Thyroid gland (tissue), 4 donors: ENCODE measurements at regions not wholly inside any gene's neighbourhood (a gene's known extent, or its start where the extent isn't known, plus 50 kb on each side); places are given as distances from the start of the nearest gene placed in this dataset.

ENCODE experiments used
- DNase-seq, 2 donors: peaks; one replicate each; pipeline ENCODE4 v3.0.0-alpha.2; 2019
- H3K27ac ChIP-seq, 3 donors: fragments of 200-600 bp; sonication (generic); 1 replicate in 2 of 3; 2 replicates in 1 of 3; pipeline ENCODE4 v1.5.1; 2016 to 2019; ENCODE audit warnings: mild to moderate bottlenecking in 1 of 3, moderate library complexity in 1 of 3
- H3K27me3 ChIP-seq: fragments of 200-600 bp; sonication (generic); one replicate; pipeline ENCODE4 v1.5.1; 2019
- H3K36me3 ChIP-seq, 2 donors: fragments of 200-600 bp; sonication (generic); one replicate each; pipeline ENCODE4 v1.5.1; 2016 to 2019
- H3K4me1 ChIP-seq, 2 donors: fragments of 200-600 bp; sonication (generic); one replicate each; pipeline ENCODE4 v1.5.1; 2017 to 2019
- H3K4me3 ChIP-seq, 3 donors: fragments of 200-600 bp; sonication (generic); replicated peaks in 1 of 3; 1 replicate in 2 of 3; 2 replicates in 1 of 3; pipeline ENCODE4 v1.5.1; 2016; ENCODE audit warnings: mild to moderate bottlenecking in 1 of 3
- H3K9me3 ChIP-seq: fragments of 200-600 bp; sonication (generic); one replicate; pipeline ENCODE4 v1.5.1; 2017
- POLR2A ChIP-seq, 2 donors: fragments of 450-650 bp; IDR thresholded peaks; one replicate each; pipeline ENCODE4 v1.6.1; 2017; ENCODE audit warnings: antibody characterized with exemption in 2 of 2, mild to moderate bottlenecking in 2 of 2, moderate library complexity in 1 of 2
- WGBS, 2 donors: methylation state at CpG; one replicate each; pipeline ENCODE4 v1.1.5; 2017; 5-methylcytosine and 5-hydroxymethylcytosine counted together
- intact Hi-C: fragments of 100-400 bp; cut with DNase I; formaldehyde crosslinking; loops from one replicate; pipeline ENCODE4 v1.15.1; 2023
- TF ChIP-seq, protein P1 (sequence below), 6 experiments: fragments of 200-600 bp in 3 of 6; fragments of 450-650 bp in 3 of 6; sonication (generic) in 3 of 6; IDR thresholded peaks; one replicate each; pipeline ENCODE4 v1.5.1; 2016 to 2019; ENCODE audit warnings: antibody characterized with exemption in 6 of 6, mild to moderate bottlenecking in 2 of 6, inconsistent platforms in 1 of 6, moderate library complexity in 1 of 6

DNA sequence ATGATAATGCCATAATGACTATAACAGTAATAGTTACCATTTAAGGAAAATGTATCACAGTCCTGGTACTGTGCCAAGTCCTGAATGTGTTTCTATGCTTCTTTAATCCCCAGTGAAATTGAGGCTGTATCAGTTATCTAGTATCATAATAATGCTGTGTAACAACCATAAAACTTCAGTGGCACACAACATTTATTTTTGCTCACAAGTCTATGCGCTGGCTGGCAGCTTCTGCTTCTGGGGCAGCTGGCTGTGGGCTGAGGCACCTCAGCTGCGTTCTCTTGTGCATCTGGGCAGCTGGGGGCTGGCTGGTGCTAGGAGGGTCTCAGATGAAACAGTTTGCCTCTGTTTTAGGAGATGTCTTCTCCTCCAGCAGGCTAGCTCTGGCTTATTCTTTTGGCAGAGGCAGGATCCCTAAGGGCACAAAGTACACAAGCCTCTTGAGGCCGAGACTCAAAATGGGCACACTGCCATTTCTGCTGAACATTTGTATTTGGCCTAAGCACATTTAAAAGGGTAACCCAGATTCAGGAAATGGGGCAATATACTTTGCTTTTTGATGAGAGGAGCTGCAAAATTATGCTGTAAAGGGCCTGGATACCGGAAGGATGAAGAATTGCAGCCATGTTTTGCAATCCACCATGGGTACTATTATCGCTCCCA, 62.6 kb upstream of the DHX15 start:
- H3K36me3 ChIP-seq = no peaks in the 10 kb centered on the region
- TF ChIP-seq, protein P1, sequence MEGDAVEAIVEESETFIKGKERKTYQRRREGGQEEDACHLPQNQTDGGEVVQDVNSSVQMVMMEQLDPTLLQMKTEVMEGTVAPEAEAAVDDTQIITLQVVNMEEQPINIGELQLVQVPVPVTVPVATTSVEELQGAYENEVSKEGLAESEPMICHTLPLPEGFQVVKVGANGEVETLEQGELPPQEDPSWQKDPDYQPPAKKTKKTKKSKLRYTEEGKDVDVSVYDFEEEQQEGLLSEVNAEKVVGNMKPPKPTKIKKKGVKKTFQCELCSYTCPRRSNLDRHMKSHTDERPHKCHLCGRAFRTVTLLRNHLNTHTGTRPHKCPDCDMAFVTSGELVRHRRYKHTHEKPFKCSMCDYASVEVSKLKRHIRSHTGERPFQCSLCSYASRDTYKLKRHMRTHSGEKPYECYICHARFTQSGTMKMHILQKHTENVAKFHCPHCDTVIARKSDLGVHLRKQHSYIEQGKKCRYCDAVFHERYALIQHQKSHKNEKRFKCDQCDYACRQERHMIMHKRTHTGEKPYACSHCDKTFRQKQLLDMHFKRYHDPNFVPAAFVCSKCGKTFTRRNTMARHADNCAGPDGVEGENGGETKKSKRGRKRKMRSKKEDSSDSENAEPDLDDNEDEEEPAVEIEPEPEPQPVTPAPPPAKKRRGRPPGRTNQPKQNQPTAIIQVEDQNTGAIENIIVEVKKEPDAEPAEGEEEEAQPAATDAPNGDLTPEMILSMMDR (IDR thresholded peaks at IDR 0.05) = no peak
- no peak for TF ChIP-seq POLR2A (IDR thresholded peaks at IDR 0.05)
- H3K9me3 ChIP-seq = no peaks in the 10 kb centered on the region
- DNase-seq = no peak
- H3K27ac ChIP-seq = no peak overlapping the region
- WGBS, 2 donors = 79 to 81% methylated on average over 5 of the region's 5 CpGs
- H3K27me3 ChIP-seq = no peaks in the 10 kb centered on the region
- no peaks in the 10 kb centered on the region for H3K4me1 ChIP-seq
- no peak overlapping the region for H3K4me3 ChIP-seq
- intact Hi-C loops = no loop called here

DNA sequence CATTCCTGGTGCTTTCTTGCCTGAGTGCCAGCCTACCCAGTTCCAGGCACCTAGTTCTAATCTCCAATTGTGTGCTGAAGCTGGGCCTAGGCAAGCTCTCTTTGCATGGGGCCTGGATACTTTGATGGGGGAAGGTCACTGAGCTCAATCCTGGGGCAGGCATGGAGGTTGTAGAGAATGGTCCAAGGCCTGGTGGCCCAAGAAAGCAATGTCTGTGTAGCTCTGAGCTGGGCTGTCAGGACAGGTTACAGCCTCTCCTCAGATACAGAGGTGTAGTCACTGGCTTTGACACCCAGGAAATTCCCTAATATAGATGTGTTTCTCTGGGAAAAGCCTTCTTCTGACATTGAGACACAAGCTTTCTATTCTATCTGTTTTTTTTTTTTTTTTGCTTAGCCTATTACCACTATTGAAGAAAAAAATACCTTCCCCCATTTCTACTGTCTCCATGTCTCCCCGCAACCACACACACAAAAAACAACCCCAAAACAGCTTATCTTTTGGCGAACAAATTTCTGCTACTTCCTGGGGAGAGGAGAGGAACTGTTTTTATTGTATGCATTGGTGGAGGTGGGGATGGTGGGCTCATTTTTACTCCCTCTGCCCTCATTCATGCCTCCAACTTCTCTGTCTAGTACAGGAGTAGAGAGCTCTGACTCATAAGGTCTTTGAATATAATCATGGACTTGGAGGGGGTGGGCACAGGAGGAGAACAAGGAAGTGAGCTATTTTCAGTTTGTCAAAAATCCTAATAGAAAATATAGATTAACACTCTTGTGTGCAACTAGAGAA, 66.7 kb upstream of the DHX15 start:
- H3K9me3 ChIP-seq = no peaks in the 10 kb centered on the region
- intact Hi-C loops = no loop called here

DNA sequence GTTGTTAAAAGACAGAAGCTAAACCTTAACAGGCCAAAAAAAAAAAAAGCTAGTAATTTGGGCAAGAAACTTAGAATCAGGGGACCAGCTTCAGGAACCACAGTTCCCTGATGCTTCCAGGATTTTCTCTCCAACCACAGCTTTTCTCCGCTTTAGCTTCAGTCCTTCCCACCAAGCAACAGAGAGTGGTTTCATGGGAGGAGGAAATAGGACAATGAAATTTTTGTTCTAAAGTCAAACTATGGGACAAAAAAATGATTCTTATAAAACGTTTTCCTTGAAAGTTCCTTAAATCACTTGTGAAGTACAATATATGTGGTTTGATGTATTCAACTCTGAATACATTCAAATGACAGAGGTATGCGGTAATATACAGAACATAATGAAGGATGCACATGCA, 71.0 kb upstream of the DHX15 start:
- H3K36me3 ChIP-seq = no peaks in the 10 kb centered on the region
- 86 to 90% methylated on average over 3 of the region's 3 CpGs for WGBS, 2 donors
- intact Hi-C loops = no loop called here
- no peak overlapping the region for H3K4me3 ChIP-seq
- no peaks in the 10 kb centered on the region for H3K9me3 ChIP-seq
- peaks cover 6 to 9% of the 10 kb centered on the region in 2 donors for H3K4me1 ChIP-seq
- no peak for DNase-seq
- no peaks in the 10 kb centered on the region for H3K27me3 ChIP-seq
- no peak overlapping the region for H3K27ac ChIP-seq
- TF ChIP-seq, protein P1 (IDR thresholded peaks at IDR 0.05) = no peak
- no peak for TF ChIP-seq POLR2A (IDR thresholded peaks at IDR 0.05)

More for the DNA sequence above, 66.7 kb upstream of the DHX15 start:
- WGBS, 2 donors = 85 to 87% methylated on average over 2 of the region's 2 CpGs
- no peak for DNase-seq
- no peaks in the 10 kb centered on the region for H3K36me3 ChIP-seq
- H3K27ac ChIP-seq = no peak overlapping the region
- no peak overlapping the region for H3K4me3 ChIP-seq
- H3K27me3 ChIP-seq = no peaks in the 10 kb centered on the region
- TF ChIP-seq POLR2A (IDR thresholded peaks at IDR 0.05) = no peak
- TF ChIP-seq, protein P1 (IDR thresholded peaks at IDR 0.05) = no peak
- no peaks in the 10 kb centered on the region for H3K4me1 ChIP-seq

DNA sequence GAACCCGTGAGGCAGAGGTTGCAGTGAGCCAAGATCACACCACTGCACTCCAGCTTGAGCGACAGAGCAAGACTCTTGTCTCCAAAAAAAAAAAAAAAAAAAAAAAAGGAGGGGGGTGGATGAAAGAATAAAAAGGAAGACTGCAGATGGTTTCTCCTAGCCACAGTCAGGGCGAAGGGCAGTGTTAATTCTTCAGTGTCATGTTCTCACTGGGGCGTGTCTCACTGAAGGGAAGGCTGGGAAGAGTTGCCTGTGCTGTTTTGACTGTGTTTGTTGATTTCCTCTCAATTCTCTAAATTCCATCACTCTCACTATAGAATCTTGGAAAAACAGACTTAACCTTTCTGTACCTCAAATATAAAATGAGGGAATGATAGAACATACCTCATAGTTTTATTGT, 71.6 kb upstream of the DHX15 start:
- no peak for TF ChIP-seq POLR2A (IDR thresholded peaks at IDR 0.05)
- TF ChIP-seq, protein P1 (IDR thresholded peaks at IDR 0.05) = no peak
- H3K36me3 ChIP-seq = no peaks in the 10 kb centered on the region
- no peaks in the 10 kb centered on the region for H3K9me3 ChIP-seq
- no peaks in the 10 kb centered on the region for H3K27me3 ChIP-seq
- no peak overlapping the region for H3K4me3 ChIP-seq
- 43 to 62% methylated on average over 4 of the region's 4 CpGs for WGBS, 2 donors
- peak; percentile 7 to 20 for DNase-seq
- intact Hi-C loops = no loop called here
- H3K4me1 ChIP-seq = peaks cover 6 to 9% of the 10 kb centered on the region in 2 donors
- no peak overlapping the region for H3K27ac ChIP-seq

DNA sequence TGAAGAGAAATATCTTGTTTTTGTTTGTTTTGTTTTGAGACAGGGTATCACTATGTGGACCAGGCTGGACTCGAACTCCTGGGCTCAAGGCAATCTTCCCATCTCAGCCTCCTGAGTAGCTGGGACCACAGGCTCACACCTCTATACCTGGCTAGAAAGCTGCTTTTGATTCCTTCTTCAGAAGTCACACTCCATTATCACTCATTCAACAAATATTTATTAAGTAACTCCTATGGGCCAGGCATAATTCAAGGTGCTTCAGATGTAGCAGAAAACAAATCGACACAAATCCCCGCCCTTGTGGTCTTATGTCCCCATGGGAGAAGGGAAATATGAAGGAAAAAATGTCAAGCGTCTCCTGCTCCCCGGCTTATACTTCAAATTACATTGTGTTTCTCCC, 72.6 kb upstream of the DHX15 start:
- H3K27ac ChIP-seq = no peak overlapping the region
- no peaks in the 10 kb centered on the region for H3K27me3 ChIP-seq
- no peak for DNase-seq
- H3K4me1 ChIP-seq = peaks cover 6 to 9% of the 10 kb centered on the region in 2 donors
- H3K36me3 ChIP-seq = no peaks in the 10 kb centered on the region
- intact Hi-C loops = no loop called here
- TF ChIP-seq, protein P1 (IDR thresholded peaks at IDR 0.05) = no peak
- no peak for TF ChIP-seq POLR2A (IDR thresholded peaks at IDR 0.05)
- H3K4me3 ChIP-seq = no peak overlapping the region
- 92% methylated on average over 5 of the region's 5 CpGs for WGBS, 2 donors
- no peaks in the 10 kb centered on the region for H3K9me3 ChIP-seq
